Activated naive CD8-positive, alpha-beta T cell treated with anti-CD3 and anti-CD28 coated beads, Interleukin-2, amount 50 U/mL, for 24 hours (primary cell): ENCODE measurements at regions not wholly inside any gene's neighbourhood (a gene's known extent, or its start where the extent isn't known, plus 50 kb on each side); places are given as distances from the start of the nearest gene placed in this dataset.
"Not testable (repeated sequence)": the region's sequence is repeated elsewhere in the genome, so short reads cannot be mapped to it uniquely, and the experiment has no call there.

Experiments used
- ATAC-seq: fragments of 150-1000 bp; cut with Tn5 transposase; one replicate; pipeline ENCODE4 v1.10.0; 2021
- DNase-seq: peaks from one replicate; pipeline ENCODE4 v3.0.0; 2021
- H3K27ac Mint-ChIP-seq: one replicate; pipeline ENCODE4 v1.8.0; 2021; ENCODE audit warnings: mild to moderate bottlenecking, mixed read lengths
- H3K27me3 Mint-ChIP-seq: one replicate; pipeline ENCODE4 v1.8.0; 2021; ENCODE audit warnings: mixed read lengths
- H3K36me3 Mint-ChIP-seq: one replicate; pipeline ENCODE4 v1.8.0; 2021; ENCODE audit warnings: low read depth, mixed read lengths
- H3K4me1 Mint-ChIP-seq: one replicate; pipeline ENCODE4 v1.8.0; 2021; ENCODE audit warnings: mixed read lengths
- H3K4me3 Mint-ChIP-seq: one replicate; pipeline ENCODE4 v1.8.0; 2021; ENCODE audit warnings: mild to moderate bottlenecking, moderate library complexity, mixed read lengths
- H3K9me3 Mint-ChIP-seq: one replicate; pipeline ENCODE4 v1.8.0; 2021; ENCODE audit warnings: mixed read lengths

- Mint-ChIP-seq H3K27ac (no peak overlapping the region), H3K36me3 (peaks cover 4% of the 10 kb centered on the region), H3K4me1 (no peaks in the 10 kb centered on the region), H3K9me3 (peaks cover 20% of the 10 kb centered on the region), H3K4me3 (no peak overlapping the region), H3K27me3 (no peaks in the 10 kb centered on the region)
- no peak for ATAC-seq
- no peak for DNase-seq
Observed at GRCh38 chr9:31500422-31500821, 884.0 kb upstream of the ACO1 start.

DNA sequence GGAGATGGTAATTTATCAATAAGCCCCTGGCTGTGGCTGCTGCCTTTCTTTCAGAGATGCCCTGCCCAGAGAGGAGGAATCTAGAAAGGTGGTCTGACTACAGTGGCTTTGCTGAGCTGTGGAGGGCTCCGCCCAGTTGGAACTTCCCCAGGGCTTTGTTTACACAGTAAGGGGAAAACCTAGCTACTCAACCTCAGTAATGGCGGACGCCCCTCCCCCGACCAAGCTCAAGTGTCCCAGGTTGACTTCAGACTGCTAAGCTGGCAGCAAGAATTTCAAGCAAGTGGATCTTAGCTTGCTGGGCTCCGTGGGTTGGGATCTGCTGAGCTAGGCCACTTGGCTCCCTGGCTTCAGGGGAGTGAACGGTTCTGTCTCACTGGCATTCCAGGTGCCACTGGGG, 865.4 kb upstream of the ACO1 start:
- peak; percentile 57 for ATAC-seq
- Mint-ChIP-seq H3K27me3 (no peaks in the 10 kb centered on the region), H3K27ac (no peak overlapping the region), H3K36me3 (no peaks in the 10 kb centered on the region), H3K4me1 (peaks cover 12% of the 10 kb centered on the region), H3K4me3 (no peak overlapping the region), H3K9me3 (peaks cover 14% of the 10 kb centered on the region)
- DNase-seq: peak; percentile 44

DNA sequence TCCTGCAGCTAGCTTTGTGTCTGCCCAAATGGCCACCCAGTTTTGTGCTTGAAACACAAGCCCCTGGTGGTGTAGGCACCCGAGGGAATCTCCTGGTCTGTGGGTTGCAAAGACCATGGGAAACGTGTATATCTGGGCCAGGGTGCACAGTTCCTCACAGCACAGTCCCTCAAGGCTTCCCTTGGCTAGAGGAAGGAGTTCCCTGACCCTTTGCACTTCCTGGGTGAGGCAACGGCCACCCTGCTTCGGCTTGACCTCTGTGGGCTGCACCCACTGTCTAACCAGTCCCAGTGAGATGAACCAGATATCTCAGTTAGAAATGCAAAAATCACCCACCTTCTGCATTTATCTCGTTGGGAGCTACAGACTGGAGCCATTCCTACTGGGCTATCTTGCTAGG, 865.0 kb upstream of the ACO1 start:
- H3K27ac Mint-ChIP-seq: no peak overlapping the region
- DNase-seq: no peak
- peaks cover 10% of the 10 kb centered on the region for H3K9me3 Mint-ChIP-seq
- H3K27me3 Mint-ChIP-seq: no peaks in the 10 kb centered on the region
- H3K36me3 Mint-ChIP-seq: no peaks in the 10 kb centered on the region
- ATAC-seq: no peak
- H3K4me3 Mint-ChIP-seq: no peak overlapping the region
- H3K4me1 Mint-ChIP-seq: peaks cover 12% of the 10 kb centered on the region

DNA sequence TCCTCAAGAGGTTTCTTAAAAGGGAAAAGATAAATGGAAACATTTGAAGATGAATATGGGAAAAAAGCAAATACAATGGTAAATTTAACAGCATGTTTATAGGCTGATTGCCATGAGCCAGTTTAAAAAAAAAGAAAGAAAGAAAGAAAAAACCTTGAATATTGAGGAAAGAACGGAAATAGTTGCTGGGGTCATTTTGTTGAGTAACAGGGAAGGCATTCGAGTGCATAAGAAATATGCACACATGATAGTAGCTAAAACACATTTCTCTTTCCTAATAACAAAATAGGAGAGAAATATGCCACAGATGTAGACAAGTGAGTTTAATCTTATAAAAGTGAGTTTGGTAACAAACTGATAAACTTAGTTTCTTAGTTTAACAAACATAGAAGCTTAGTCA, 864.6 kb upstream of the ACO1 start:
- ATAC-seq (no peak), DNase-seq (no peak)
- Mint-ChIP-seq H3K27ac (no peak overlapping the region), H3K4me3 (no peak overlapping the region), H3K9me3 (peaks cover 10% of the 10 kb centered on the region), H3K36me3 (no peaks in the 10 kb centered on the region), H3K27me3 (no peaks in the 10 kb centered on the region), H3K4me1 (peaks cover 12% of the 10 kb centered on the region)

DNA sequence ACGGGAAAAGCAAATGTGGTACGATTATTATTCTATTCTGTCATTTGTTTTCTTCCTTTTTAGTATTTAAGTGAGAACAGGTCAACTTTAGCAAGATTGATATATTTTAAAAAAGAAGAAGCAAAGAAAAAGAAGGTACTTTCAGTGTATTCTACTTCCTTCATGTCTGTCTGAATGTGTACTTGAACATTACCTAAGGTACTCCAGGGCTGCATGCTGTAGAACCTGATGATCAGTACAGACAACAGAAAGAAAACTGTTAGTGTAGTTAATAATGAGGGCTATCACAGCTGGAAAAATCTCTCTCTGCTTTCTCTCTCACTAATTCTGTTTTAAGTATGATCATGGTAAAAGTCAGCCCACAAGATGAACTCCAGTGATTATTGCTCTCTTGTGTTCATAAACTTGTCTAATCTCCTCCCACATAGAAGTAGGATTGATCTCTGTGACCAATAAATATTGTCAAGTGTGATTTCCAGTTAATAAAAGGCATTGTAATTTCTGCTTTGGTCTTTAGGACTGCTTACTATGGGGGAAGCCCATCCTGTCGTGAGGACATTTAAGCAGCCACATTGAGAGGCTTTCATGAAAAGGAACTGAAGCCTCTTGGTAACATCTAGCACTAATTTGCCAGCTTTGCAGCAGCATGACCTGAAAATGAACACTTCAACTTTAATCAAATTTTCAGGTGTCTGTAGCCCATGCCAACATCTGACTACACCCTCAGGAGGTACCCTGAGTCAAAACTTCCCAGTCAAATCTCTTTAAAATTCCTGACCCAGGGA, 864.0 kb upstream of the ACO1 start:
- peaks cover 12% of the 10 kb centered on the region for H3K4me1 Mint-ChIP-seq
- ATAC-seq (no peak), DNase-seq (no peak)
- H3K27ac Mint-ChIP-seq: no peak overlapping the region
- H3K9me3 Mint-ChIP-seq: peaks cover 10% of the 10 kb centered on the region
- H3K36me3 Mint-ChIP-seq: no peaks in the 10 kb centered on the region
- H3K27me3 Mint-ChIP-seq: no peaks in the 10 kb centered on the region
- no peak overlapping the region for H3K4me3 Mint-ChIP-seq

DNA sequence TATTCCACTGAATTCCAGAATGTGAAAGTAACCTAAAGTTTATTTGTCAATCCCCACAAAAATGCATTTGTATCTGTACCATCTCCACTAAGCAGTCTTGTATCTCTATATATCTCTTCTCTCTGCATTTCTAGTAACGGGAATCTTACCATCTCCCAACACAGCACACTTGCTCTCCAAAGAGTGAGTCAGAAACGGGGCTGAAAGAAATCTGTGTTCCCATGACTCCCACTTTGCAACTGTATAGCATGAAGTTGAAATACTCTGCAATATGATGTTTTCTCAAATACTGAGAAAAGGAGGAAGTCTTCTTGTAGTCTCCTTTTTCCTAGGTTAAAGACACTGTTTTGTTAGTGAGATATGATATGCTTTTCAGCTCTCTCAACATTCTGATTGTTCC, 848.8 kb upstream of the ACO1 start:
- H3K4me3 Mint-ChIP-seq: no peak overlapping the region
- H3K9me3 Mint-ChIP-seq: no peaks in the 10 kb centered on the region
- DNase-seq (no peak), ATAC-seq (no peak)
- H3K27ac Mint-ChIP-seq: no peak overlapping the region
- no peaks in the 10 kb centered on the region for H3K4me1 Mint-ChIP-seq
- no peaks in the 10 kb centered on the region for H3K36me3 Mint-ChIP-seq
- no peaks in the 10 kb centered on the region for H3K27me3 Mint-ChIP-seq

- no peak for ATAC-seq
Observed at GRCh38 chr9:31536471-31536870, 848.0 kb upstream of the ACO1 start.

DNA sequence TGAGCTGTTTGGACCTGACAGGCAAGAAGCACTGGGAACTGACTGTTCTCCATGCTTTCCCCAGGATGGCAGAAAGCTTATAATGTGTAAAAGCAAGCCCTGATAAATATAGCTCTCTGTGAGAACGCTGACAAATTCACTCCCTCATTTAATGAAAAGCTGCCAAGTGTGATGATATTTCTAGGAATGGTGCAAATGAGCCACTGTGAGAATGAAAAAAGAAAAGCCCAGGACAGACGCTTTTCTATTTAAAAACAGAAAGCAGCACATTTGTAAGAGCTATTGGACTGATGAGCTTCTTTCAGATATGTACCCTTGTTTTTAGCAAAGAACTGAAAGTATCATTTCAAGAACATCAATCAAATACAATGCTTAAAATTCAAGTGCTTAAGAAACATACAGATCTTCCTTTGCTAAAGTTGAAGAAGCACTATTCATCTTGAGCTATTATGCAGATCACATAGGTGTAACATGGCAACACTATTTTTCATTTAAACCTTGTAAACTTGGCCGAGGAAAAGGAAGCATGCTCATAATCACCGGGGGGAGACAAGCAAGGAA, 842.6 kb upstream of the ACO1 start:
- Mint-ChIP-seq H3K4me3 (no peak overlapping the region), H3K27ac (no peak overlapping the region), H3K9me3 (no peaks in the 10 kb centered on the region), H3K27me3 (no peaks in the 10 kb centered on the region), H3K4me1 (peaks cover 16% of the 10 kb centered on the region), H3K36me3 (no peaks in the 10 kb centered on the region)
- ATAC-seq (no peak), DNase-seq (no peak)

More at GRCh38 chr9:31536471-31536870, 848.0 kb upstream of the ACO1 start:
- Mint-ChIP-seq H3K27me3 (no peaks in the 10 kb centered on the region), H3K4me1 (peaks cover under 1% of the 10 kb centered on the region), H3K27ac (no peak overlapping the region), H3K4me3 (no peak overlapping the region), H3K9me3 (no peaks in the 10 kb centered on the region), H3K36me3 (no peaks in the 10 kb centered on the region)
- no peak for DNase-seq

DNA sequence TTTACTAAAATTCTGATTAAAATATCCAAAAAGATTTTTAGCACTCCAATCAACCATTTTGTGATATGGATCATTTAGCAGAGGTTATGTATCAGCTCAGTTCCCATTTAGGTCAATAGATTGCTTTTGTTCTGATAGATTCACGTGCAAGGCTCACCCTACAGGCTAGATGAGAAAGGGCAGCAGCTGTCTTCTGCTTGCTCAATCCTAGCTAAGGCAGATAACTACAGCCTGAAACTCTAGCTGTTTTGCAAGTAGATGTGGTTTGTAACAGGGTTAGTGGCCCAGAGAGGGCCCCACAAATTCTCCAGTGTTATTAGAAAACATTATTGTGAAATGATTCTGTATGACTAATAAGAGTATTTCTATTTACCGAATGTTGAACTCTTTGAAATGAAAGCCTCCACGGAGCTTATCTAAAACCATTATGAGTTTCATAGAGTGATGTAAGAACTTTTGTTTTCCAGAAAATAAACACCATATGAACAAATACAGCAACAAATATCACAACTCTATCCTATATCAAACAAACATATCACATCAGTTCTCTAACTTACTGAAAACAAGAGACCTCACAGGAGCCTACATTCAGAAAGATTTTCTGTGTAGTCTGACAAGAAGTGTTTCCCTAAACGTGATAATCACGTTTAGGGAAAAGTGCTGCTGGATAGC, 841.9 kb upstream of the ACO1 start:
- ATAC-seq (peak; percentile 66), DNase-seq (no peak)
- H3K9me3 Mint-ChIP-seq: no peaks in the 10 kb centered on the region
- H3K4me3 Mint-ChIP-seq: no peak overlapping the region
- H3K27me3 Mint-ChIP-seq: no peaks in the 10 kb centered on the region
- peaks cover 16% of the 10 kb centered on the region for H3K4me1 Mint-ChIP-seq
- H3K36me3 Mint-ChIP-seq: no peaks in the 10 kb centered on the region
- no peak overlapping the region for H3K27ac Mint-ChIP-seq

GRCh38 chr9:31554941-31555340, 829.5 kb upstream of the ACO1 start:
- no peak overlapping the region for H3K4me3 Mint-ChIP-seq
- no peak for DNase-seq
- ATAC-seq: no peak
- peaks cover 7% of the 10 kb centered on the region for H3K9me3 Mint-ChIP-seq
- H3K36me3 Mint-ChIP-seq: no peaks in the 10 kb centered on the region
- no peaks in the 10 kb centered on the region for H3K27me3 Mint-ChIP-seq
- no peaks in the 10 kb centered on the region for H3K4me1 Mint-ChIP-seq
- no peak overlapping the region for H3K27ac Mint-ChIP-seq

DNA sequence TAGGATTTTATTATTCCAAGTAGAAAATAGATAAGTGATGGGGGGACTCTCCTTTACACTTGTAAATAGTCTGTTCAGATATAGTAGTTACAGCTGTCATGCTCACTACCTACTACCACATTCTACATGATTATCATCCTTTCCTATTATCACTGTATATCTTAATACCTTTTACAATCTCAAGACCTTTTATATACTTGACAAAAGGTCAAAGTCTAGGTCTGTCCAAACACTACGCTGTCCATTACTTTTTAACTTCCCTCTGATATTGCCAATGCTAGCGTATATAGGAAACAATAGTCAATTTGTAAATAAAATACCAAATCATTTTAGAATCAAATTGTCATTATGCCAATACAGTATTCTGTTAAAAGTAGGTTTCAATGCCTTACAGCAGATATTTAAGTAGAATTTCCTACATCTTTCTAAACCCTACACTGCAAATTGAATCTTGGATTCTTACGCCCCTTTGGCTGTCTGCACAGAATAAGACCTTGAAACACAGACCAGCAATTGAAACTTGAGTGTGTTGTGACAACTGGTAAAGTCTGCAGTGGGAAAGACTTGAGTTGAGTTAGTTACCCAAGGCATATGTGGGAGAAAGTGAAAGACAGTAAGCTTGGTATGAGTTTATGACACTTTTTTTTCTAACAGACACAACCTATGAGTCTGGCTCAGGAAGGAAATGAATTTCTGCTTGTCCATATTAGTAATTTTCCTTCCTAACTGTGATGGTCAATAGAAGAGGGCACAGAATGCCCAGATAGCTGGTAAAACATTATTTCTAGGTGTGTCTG, 827.6 kb upstream of the ACO1 start:
- ATAC-seq (no peak), DNase-seq (no peak)
- H3K9me3 Mint-ChIP-seq: peaks cover 12% of the 10 kb centered on the region
- no peak overlapping the region for H3K4me3 Mint-ChIP-seq
- no peaks in the 10 kb centered on the region for H3K4me1 Mint-ChIP-seq
- H3K27ac Mint-ChIP-seq: no peak overlapping the region
- H3K36me3 Mint-ChIP-seq: no peaks in the 10 kb centered on the region
- H3K27me3 Mint-ChIP-seq: no peaks in the 10 kb centered on the region

DNA sequence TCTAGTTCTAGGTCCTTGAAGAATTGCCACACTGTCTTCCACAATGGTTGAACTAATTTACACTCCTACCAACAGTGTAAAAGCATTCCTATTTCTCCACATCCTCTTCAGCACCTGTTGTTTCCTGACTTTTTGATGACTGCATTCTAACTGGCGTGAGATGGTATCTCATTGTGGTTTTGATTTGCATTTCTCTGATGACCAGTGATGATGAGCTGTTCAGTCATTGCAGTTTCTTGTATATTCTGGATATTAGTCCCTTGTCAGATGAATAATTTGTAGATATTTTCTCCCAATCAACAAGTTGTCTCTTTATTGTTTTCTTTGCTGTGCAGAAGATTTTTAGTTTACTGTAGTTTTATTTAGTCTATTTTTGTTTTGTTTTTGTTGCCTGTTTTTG, 812.3 kb upstream of the ACO1 start:
- ATAC-seq, H3K36me3 Mint-ChIP-seq: not testable (repeated sequence)

DNA sequence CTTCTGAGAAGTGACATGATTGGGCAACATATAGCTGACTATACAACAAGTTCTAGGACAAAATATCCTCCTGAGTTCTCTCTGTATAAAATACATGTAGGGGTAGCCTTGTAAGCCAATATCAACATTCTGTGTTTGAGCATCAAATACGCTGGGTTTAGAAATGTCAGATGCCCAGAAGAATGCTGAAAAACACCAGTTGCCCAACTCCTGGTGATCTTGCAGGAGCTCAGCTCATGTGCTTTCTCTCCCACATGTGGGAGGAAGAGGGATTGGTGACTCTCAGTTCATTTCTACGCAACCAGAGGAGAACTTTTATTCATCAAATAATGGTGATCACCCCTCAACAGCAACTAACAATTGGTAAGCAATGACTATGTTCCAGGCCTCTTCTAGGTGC, 810.9 kb upstream of the ACO1 start:
- H3K27me3 Mint-ChIP-seq: no peaks in the 10 kb centered on the region
- no peaks in the 10 kb centered on the region for H3K36me3 Mint-ChIP-seq
- no peak overlapping the region for H3K27ac Mint-ChIP-seq
- no peak for ATAC-seq
- H3K4me3 Mint-ChIP-seq: no peak overlapping the region
- H3K4me1 Mint-ChIP-seq: no peaks in the 10 kb centered on the region
- DNase-seq: no peak
- H3K9me3 Mint-ChIP-seq: peaks cover 8% of the 10 kb centered on the region

More for the DNA sequence above, 812.3 kb upstream of the ACO1 start:
- H3K27ac Mint-ChIP-seq, DNase-seq, H3K4me3 Mint-ChIP-seq, H3K9me3 Mint-ChIP-seq, H3K4me1 Mint-ChIP-seq, H3K27me3 Mint-ChIP-seq: not testable (repeated sequence)

DNA sequence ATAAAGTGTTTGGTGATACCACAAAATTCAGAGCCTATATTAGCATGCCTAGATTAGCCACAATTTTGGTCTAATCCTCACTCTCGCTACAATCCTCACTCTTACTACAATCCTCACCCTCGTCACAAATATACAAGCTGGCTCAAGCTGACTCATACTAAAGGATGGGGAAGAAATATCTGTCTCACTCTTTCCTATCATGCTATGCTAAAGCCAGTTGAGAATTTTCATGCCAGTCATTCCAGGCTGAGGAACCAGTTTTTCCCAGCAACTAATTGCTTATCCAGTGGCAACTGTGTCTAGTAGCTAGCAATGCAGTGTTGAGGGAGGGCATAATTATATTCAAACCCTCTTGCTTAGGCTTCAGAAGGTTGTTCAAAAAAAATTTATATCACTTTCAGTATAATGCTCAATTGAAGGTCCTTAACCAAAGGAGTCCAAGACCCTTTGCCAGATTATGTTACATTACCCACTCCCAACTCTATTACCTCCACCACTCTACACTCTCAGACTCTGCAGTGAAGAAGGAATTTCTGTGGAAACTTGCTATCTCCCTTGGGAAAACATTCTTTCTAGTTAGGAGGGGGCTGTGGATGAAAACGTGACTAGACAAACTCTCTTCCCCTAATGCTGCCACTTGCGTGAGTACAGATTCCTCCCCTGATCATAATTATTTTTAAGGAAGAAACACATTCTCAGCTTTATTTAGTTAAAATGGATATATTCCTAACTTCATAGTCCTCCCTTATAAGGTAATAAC, 810.3 kb upstream of the ACO1 start:
- no peak overlapping the region for H3K27ac Mint-ChIP-seq
- H3K4me1 Mint-ChIP-seq: no peaks in the 10 kb centered on the region
- no peak for DNase-seq

More for the DNA sequence above, 810.3 kb upstream of the ACO1 start:
- no peaks in the 10 kb centered on the region for H3K36me3 Mint-ChIP-seq
- peaks cover 8% of the 10 kb centered on the region for H3K9me3 Mint-ChIP-seq
- no peak for ATAC-seq
- H3K27me3 Mint-ChIP-seq: no peaks in the 10 kb centered on the region
- H3K4me3 Mint-ChIP-seq: no peak overlapping the region
